Coronary artery (tissue), 2 donors: ENCODE measurements at regions not wholly inside any gene's neighbourhood (a gene's known extent, or its start where the extent isn't known, plus 50 kb on each side); places are given as distances from the start of the nearest gene placed in this dataset.

Source experiments
- DNase-seq: peaks from one replicate; pipeline ENCODE4 v3.0.0-alpha.2; 2017; ENCODE audit warnings: low spot score
- H3K27ac ChIP-seq, 2 donors: fragments of 200-600 bp; sonication (generic); one replicate each; pipeline ENCODE4 v1.5.1; 2016 to 2019
- H3K4me3 ChIP-seq: fragments of 200-600 bp; sonication (generic); 2 replicates; pipeline ENCODE4 v1.5.1; 2016; ENCODE audit warnings: mild to moderate bottlenecking, moderate library complexity
- CTCF ChIP-seq: fragments of 200-600 bp; sonication (generic); IDR thresholded peaks from one replicate; pipeline ENCODE4 v1.5.1; 2019; ENCODE audit warnings: antibody characterized with exemption

GRCh38 chr2:239612133-239612532, 211.3 kb upstream of the HDAC4 start:
- DNase-seq: no peak
- no peak for TF ChIP-seq CTCF
- Histone ChIP-seq H3K4me3 (no peak overlapping the region), H3K27ac (no peak overlapping the region)

GRCh38 chr2:239611222-239611795, 210.5 kb upstream of the HDAC4 start:
- TF ChIP-seq CTCF: no peak
- DNase-seq: no peak
- H3K4me3 ChIP-seq: no peak overlapping the region
- H3K27ac ChIP-seq: no peak overlapping the region

DNA sequence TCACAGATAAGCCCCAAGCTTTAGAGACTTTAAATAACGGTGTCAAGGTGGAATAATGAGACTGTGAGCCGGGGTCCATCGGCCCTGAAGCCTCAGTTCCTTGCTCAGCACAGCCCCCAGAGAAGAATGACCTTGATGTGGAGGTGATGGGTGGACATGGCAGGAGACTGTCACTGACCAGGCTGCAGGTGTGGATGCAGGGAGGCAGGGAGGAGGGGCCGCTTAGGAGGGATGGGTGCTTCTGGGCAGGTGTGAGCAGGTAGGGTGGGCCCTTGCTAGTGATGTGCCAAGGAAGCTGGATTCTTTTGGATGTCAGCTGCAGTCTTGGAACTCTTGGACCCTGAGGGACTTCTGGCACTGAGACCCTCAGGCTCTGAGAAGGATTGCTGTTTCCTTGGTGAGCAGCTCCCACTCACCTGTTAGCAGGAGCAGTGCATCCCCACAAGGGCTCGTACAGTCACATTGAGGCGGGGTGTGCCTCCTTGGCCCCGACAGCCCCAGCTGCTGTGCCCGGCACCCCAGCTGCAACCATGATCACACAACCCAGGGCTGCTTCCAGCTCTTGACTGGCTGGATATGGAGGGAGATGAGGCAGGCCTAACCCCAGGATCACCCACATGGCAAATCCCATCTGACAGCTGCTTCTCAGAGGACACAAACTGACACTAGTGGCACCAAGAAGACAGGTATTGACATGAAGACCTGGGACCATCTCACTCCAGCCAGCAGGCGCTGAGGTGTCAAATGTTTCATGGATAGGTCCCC, 209.8 kb upstream of the HDAC4 start:
- no peak for DNase-seq
- H3K4me3 ChIP-seq: no peak overlapping the region
- TF ChIP-seq CTCF: no peak
- no peak overlapping the region for H3K27ac ChIP-seq

- Histone ChIP-seq H3K27ac (no peak overlapping the region), H3K4me3 (no peak overlapping the region)
- no peak for TF ChIP-seq CTCF
- no peak for DNase-seq
Observed at GRCh38 chr2:239609607-239610310, 208.9 kb upstream of the HDAC4 start.

- no peak for DNase-seq
- H3K27ac ChIP-seq: no peak overlapping the region
- H3K4me3 ChIP-seq: no peak overlapping the region
- no peak for TF ChIP-seq CTCF
Observed at GRCh38 chr2:239609162-239609561, 208.3 kb upstream of the HDAC4 start.

- no peak overlapping the region for H3K4me3 ChIP-seq
- no peak for DNase-seq
- TF ChIP-seq CTCF: no peak
- no peak overlapping the region for H3K27ac ChIP-seq
Observed at GRCh38 chr2:239608723-239609122, 207.9 kb upstream of the HDAC4 start.
